Transverse colon (tissue), 4 donors: ENCODE measurements at regions not wholly inside any gene's neighbourhood (a gene's known extent, or its start where the extent isn't known, plus 50 kb on each side); places are given as distances from the start of the nearest gene placed in this dataset.

ENCODE experiments used
- CTCF ChIP-seq, 5 experiments: fragments of 200-600 bp in 3 of 5; fragments of 450-650 bp in 2 of 5; sonication (generic) in 3 of 5; IDR thresholded peaks; 1 replicate in 2 of 5; 2 replicates in 3 of 5; pipeline ENCODE4 v1.5.1; 2016 to 2017; ENCODE audit warnings: antibody characterized with exemption in 5 of 5, inconsistent platforms in 3 of 5, mild to moderate bottlenecking in 2 of 5, moderate library complexity in 1 of 5
- EP300 ChIP-seq: sonication (generic); formaldehyde crosslinking; IDR thresholded peaks from one replicate; pipeline ENCODE4 v1.6.1; 2017; ENCODE audit warnings: antibody characterized with exemption, low read depth
- POLR2A ChIP-seq: fragments of 450-650 bp; IDR thresholded peaks from one replicate; pipeline ENCODE4 v1.6.1; 2016; ENCODE audit warnings: antibody characterized with exemption, mild to moderate bottlenecking, moderate library complexity
- POLR2AphosphoS5 ChIP-seq, 3 donors: sonication (generic); formaldehyde crosslinking; IDR thresholded peaks; one replicate each; pipeline ENCODE4 v1.6.1; 2016; ENCODE audit warnings: antibody characterized with exemption in 3 of 3

GRCh38 chr12:20309504-20310148 lies 58.7 kb upstream of the PDE3A start:
- no peak for TF ChIP-seq POLR2A
- no peak for TF ChIP-seq CTCF (IDR thresholded peaks at IDR 0.05)
- TF ChIP-seq EP300: no peak
- TF ChIP-seq POLR2AphosphoS5 (IDR thresholded peaks at IDR 0.05): no peak
